ENCODE measurements at regions not wholly inside any gene's neighbourhood (a gene's known extent, or its start where the extent isn't known, plus 50 kb on each side); places are given as distances from the start of the nearest gene placed in this dataset.
"Not testable (repeated sequence)": the region's sequence is repeated elsewhere in the genome, so short reads cannot be mapped to it uniquely, and the experiment has no call there.

DNA sequence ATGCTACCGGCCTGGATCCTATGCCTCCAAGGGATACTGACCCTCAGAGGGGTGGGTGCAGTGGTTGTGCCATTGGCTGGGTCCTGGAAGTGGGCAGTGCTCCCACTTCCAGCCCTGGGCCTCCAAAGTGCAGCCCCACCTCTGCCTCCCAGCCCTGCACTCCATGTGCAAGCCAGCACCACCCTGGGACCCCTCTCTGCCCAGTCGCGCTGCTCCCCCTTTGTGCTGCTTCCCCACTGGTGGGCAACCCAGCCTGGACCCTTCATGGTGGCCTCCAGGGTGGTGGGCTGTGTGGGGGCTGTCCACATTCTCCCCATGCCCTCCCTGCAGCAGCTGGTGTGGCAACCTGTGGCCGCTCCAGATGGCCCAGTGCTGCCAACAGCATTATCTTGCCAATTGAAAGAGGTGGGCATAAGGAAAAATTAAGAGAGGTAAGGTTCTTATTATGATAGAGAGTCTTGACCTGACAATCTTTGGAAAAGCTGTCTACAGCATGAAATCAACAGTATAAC, 309.7 kb downstream of the GUCY2F start:
- TF ChIP-seq, protein P1, sequence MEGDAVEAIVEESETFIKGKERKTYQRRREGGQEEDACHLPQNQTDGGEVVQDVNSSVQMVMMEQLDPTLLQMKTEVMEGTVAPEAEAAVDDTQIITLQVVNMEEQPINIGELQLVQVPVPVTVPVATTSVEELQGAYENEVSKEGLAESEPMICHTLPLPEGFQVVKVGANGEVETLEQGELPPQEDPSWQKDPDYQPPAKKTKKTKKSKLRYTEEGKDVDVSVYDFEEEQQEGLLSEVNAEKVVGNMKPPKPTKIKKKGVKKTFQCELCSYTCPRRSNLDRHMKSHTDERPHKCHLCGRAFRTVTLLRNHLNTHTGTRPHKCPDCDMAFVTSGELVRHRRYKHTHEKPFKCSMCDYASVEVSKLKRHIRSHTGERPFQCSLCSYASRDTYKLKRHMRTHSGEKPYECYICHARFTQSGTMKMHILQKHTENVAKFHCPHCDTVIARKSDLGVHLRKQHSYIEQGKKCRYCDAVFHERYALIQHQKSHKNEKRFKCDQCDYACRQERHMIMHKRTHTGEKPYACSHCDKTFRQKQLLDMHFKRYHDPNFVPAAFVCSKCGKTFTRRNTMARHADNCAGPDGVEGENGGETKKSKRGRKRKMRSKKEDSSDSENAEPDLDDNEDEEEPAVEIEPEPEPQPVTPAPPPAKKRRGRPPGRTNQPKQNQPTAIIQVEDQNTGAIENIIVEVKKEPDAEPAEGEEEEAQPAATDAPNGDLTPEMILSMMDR (conservative IDR thresholded peaks at IDR 0.05) = no peak
- Mint-ChIP-seq H3K9me3 (peaks cover 4% of the 10 kb centered on the region), H3K27me3 (ENCODE audit: low read depth) (no peaks in the 10 kb centered on the region), H3K36me3 (ENCODE audit: low read depth) (peaks cover 4% of the 10 kb centered on the region), H3K4me3 (no peak overlapping the region), H3K4me1 (no peaks in the 10 kb centered on the region), H3K27ac (ENCODE audit: unreplicated experiment) (no peak overlapping the region)
- no peak for DNase-seq (ENCODE audit: low read depth, low spot score)

DNA sequence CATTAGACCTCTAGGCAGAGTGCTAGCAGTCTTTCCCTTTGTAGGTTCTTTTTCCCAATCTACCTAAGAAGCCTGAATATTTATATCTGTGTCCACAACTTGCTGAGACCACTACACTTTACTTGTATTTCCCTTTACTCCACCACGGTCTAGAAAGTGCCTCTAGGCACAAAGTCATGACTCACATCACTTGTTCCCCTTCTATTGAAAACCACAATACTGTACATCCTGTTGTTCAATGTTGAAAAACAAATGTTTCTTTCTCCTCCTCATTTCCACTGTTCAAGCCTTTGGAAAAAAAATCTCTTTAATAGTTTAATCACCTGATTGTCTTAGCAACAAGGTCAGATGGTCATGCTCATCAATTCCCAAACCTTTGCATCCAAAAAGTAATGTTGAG, 326.7 kb downstream of the GUCY2F start:
- no peak for DNase-seq (ENCODE audit: low read depth, low spot score)
- no peak overlapping the region for H3K4me3 Mint-ChIP-seq
- H3K36me3 Mint-ChIP-seq (ENCODE audit: low read depth) = peaks cover 9% of the 10 kb centered on the region
- no peak overlapping the region for H3K27ac Mint-ChIP-seq (ENCODE audit: unreplicated experiment)
- H3K27me3 Mint-ChIP-seq (ENCODE audit: low read depth) = no peaks in the 10 kb centered on the region
- TF ChIP-seq, protein P1 (conservative IDR thresholded peaks at IDR 0.05) = no peak
- H3K4me1 Mint-ChIP-seq = no peaks in the 10 kb centered on the region
- peaks cover 17% of the 10 kb centered on the region for H3K9me3 Mint-ChIP-seq

DNA sequence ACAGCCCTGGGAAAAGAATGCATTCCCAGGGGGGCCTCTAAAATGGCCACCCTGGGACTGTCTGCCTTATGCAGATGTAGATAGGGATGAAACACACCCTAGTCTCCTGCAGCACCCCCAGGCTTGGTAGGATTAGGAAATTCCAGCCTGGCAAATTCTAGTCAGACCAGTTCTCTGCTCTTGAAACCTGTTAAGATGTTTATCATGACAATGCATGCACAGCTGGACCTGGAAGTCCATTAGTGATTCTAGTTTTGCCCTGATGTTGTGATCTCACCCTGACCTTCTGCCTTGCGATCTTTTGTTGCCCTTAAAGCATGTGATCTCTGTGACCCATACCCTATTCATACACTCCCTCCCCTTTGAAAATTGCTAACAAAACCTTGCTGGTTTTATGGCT, 337.7 kb downstream of the GUCY2F start:
- H3K4me3 Mint-ChIP-seq = peak overlapping the region; percentile 35
- peaks cover 32% of the 10 kb centered on the region for H3K9me3 Mint-ChIP-seq
- H3K27ac Mint-ChIP-seq (ENCODE audit: unreplicated experiment) = peak overlapping the region; percentile 10
- H3K4me1 Mint-ChIP-seq = peaks cover 17% of the 10 kb centered on the region
- not testable (repeated sequence) for H3K27me3 Mint-ChIP-seq (ENCODE audit: low read depth); DNase-seq (ENCODE audit: low read depth, low spot score)
- H3K36me3 Mint-ChIP-seq (ENCODE audit: low read depth) = peaks cover 25% of the 10 kb centered on the region

DNA sequence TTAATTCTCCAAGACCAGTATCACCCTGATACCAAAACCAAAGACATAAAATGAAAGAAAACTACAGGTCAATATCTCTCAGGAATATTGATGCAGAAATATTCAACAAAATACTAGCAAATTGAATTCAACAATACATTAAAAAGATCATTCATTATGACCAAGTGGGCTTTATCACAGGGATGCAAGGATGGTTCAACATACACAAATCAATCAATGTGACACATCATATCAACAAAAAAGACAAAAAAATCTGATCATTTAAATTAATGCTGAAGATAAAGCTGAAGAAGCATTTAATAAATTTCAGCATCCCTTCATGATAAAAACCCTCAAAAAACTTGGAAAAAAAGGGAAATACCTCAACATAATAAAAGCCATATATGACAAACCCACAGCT, 341.4 kb downstream of the GUCY2F start:
- Mint-ChIP-seq H3K27me3 (ENCODE audit: low read depth) (no peaks in the 10 kb centered on the region), H3K36me3 (ENCODE audit: low read depth) (peaks cover 31% of the 10 kb centered on the region), H3K4me3 (no peak overlapping the region), H3K27ac (ENCODE audit: unreplicated experiment) (no peak overlapping the region), H3K9me3 (peaks cover 34% of the 10 kb centered on the region), H3K4me1 (peaks cover 14% of the 10 kb centered on the region)
- TF ChIP-seq, protein P1 (conservative IDR thresholded peaks at IDR 0.05) = no peak
- DNase-seq (ENCODE audit: low read depth, low spot score) = no peak

DNA sequence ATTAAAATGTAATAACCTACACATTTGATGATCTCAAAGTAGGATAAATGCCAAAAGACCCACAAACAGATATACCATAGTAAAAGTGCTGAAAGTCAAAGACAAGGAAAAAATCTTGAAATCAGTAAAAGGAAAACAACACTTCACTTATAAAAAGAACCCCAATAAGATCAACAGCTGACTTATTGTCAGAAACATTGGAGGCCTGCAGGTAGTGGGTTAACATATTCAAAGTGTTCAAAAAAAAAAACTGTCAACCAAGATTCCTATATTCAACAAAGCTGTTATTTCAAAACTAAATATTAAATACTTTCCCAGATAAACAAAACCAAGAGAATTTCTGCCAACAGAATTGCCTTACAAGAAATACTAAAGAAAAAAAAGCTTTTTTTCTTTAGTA, 347.1 kb downstream of the GUCY2F start:
- no peaks in the 10 kb centered on the region for H3K27me3 Mint-ChIP-seq (ENCODE audit: low read depth)

DNA sequence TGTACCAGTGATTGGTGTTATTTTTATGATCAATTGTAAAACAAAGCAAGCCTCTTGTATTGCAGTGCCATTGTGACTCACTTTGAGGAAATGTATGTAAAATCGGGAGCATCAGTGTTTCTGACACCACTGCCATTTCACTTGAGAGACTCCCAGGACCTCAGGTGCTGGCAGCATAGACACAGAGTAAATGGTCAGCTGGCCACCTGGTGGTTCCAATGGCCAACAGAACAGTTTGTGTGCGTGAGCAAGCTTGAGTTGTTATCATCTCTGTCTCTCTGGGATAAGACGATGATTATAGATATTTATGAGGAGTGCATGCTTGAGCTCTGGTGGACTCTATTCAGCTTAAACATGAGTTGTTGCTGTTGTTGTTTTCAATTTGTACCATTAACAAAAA, 356.6 kb downstream of the GUCY2F start:
- Mint-ChIP-seq H3K27ac (ENCODE audit: unreplicated experiment) (no peak overlapping the region), H3K4me3 (no peak overlapping the region), H3K36me3 (ENCODE audit: low read depth) (no peaks in the 10 kb centered on the region), H3K9me3 (no peaks in the 10 kb centered on the region), H3K4me1 (peaks cover 8% of the 10 kb centered on the region), H3K27me3 (ENCODE audit: low read depth) (no peaks in the 10 kb centered on the region)
- no peak for DNase-seq (ENCODE audit: low read depth, low spot score)
- TF ChIP-seq, protein P1 (conservative IDR thresholded peaks at IDR 0.05) = no peak

More for the DNA sequence above, 347.1 kb downstream of the GUCY2F start:
- TF ChIP-seq, protein P1 (conservative IDR thresholded peaks at IDR 0.05) = no peak
- Mint-ChIP-seq H3K4me1 (peaks cover 1% of the 10 kb centered on the region), H3K4me3 (no peak overlapping the region), H3K9me3 (peaks cover 22% of the 10 kb centered on the region), H3K36me3 (ENCODE audit: low read depth) (peaks cover 11% of the 10 kb centered on the region), H3K27ac (ENCODE audit: unreplicated experiment) (no peak overlapping the region)
- DNase-seq (ENCODE audit: low read depth, low spot score) = no peak

All from neural crest cell (in vitro differentiated cells).